HG03442 (cell line): ENCODE measurements at regions not wholly inside any gene's neighbourhood (a gene's known extent, or its start where the extent isn't known, plus 50 kb on each side); places are given as distances from the start of the nearest gene placed in this dataset.

ENCODE experiments used
- ATAC-seq: cut with Tn5 transposase; IDR thresholded peaks from one replicate; pipeline ENCODE4 v1.9.1; 2021; ENCODE audit warnings: mild to moderate bottlenecking, moderate library complexity; ENCODE audit not compliant: unreplicated experiment

DNA sequence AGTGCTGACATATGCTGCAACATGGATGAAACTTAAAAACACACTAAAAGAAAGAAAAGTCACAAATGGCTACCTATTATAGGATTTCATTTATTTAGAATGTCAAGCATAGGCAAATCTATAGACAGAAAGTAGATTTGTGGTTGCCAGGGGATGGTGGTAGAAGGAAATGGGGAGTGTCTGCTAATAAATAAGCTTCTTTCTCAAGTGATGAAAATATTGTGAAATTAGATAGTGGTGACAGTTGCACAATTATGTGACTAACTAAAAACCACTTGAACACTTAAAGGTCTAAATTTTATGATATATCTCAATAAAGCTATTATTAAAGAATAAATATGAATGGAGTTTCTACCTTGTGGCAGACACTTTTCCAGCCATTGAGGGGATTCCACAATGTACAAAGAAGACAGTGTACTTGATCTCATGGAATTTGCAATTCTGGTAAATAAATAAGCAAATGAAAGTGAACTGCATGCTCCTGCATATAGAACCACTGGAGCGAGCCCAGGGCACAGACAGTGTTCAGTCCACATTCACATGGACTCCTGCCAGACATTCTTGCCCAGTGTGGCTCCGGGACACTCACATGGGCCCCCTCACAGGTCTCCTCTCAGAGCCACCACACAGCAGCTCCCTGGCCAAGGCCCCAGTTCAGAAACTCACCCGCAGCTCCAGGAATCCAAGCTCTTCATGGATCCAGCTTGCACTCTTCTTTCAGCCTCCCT, 107.1 kb upstream of the ARID2 start:
- no peak for ATAC-seq

DNA sequence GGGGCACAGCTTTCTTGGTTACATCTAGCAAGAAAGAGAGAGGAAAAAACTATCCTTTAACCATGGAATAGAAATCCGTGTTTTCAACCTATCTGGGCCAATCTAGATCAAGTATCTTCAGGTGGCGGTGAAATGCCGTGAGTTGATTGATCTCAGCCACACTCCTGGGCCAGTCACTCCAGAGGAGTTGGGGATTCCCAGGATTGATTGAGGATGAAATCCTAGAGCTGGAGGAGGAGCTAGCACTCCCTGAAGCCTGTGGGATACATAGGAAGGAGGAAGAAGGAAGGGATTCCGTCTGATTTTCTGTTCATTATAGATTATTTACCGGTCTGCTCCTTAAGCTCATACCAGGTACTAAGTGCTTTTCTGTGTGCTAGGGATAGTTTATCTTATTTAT, 106.3 kb upstream of the ARID2 start:
- no peak for ATAC-seq

DNA sequence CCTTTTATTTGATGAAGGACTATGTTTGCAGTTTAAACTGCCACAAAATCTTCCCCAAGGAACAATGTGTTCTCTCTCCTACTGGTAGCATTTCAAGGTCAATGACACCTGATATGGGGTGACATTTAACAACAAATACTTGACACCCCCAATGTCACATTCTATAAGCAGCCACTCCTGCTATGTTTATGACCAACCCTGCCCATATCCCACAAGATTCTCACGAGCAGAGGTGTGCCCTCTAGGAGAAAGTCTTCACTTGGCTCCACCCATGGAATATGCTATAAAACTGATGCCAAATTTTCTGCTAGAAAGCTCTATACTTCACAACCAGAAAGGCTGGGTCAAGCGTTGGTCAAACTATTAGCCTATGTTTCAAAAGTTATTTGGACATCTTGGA, 105.6 kb upstream of the ARID2 start:
- ATAC-seq: no peak

DNA sequence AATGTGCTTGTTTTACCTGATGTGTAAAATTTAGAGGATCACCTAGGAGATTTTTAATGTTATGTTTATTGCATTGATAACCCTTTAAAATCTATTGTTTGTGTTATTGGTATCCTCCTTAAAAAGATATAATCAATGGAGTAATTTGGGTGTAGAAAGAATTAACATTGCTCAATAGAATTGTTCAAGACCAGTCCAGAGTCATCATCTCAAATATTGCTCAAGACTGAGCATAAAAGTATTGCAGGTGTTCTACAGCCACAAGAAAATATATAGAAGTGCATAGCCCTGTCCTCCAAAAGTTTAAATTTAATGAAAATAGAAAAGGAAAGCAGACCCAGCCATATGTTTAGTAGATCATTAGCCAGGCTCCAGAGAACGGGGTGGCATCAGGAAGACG, 102.5 kb upstream of the ARID2 start:
- no peak for ATAC-seq

DNA sequence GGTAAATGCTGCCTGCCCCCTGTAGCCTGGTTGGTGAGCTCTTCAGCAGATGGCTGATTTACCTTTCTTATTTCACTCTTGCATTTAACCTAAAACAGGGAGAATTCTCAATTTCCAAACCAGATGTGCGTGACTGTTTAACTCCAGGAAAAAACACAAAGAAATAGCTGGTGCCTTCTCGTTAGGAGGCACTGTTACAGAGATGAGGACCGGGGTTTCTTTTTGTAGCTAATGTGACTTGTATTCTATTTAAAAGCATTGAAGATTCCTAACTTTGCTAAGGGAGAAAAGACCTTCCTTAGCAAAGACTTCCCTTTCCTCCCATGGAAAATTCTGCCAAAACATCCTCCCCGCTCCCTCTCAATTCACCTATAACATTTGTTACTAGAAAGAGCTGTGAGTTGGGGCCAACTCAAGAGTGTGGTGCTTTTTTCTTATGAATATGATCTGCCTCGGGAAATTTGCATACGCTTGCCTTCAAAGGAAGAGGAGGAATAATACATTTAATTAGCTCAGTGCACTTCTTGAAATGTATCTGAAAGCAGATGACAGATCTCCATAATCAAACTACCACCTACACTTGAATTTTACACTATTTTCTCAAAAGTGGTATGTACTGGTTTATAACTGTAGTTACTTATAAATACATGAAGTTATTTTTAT, 102.0 kb upstream of the ARID2 start:
- no peak for ATAC-seq

DNA sequence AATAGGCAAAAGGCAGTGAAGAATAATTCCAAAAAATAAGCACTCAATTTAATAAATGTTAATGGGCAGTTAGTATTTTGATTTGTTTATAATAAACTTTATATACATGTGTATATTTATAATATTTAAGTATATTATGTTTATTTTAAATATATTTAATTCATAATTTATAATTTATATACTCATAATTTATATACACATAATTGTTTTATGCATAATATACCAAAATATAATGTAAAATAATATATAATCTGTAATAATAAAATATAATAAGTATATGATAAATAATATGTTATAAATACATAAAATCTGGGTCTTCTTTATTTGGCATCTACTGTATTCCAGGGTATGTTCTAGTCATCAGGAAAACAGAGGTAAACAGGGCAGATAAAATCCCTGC, 100.2 kb upstream of the ARID2 start:
- no peak for ATAC-seq

DNA sequence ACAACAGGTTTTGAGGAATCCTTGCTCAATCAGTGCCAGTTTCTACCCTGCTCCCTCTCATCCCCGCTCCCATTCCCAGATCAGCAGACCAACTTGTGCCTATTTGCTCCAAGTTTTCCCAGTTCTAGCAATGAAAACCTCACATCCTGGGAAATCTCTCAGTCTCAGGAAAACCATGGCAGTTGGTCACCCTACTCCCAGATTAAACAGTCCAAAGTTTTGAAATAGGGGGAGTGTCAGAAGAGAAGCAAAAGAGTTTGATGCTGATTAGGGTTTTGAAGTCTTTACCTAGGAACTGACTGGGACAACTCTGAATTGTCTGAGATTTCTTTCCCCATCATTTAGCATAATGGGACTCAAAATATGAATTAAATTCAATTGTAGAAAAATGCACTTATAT, 95.8 kb upstream of the ARID2 start:
- ATAC-seq: no peak

DNA sequence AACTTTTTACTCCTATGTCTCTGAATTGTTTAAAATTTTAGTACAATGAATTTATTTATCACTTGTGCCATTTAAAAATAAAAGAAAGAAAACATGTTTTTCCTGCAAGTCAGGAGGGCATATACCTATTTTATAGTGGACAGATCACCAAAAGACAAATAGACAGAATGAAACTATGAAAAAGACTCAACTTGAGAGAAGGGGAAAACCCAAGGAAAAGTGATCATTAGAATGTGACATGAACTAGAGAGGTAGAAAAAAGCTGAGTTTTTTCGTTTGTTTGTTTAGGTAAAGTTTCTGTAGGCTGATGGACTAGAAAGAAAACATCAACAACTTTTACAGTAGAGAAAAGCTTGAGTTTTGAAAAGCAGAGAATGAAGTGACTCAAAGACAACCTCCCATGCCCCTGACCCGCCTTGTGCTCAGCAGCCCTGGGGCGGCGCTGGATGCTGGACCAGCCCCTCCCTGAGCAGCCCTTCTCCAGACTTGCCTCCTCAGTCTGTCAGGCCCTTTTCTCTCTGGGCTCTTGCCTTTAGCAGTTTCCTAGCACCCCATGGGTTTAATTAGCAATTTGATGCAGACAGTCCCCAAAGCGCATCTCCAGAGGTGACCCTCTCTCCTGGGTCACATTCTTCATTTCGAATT, 95.1 kb upstream of the ARID2 start:
- peak; percentile 66 for ATAC-seq

DNA sequence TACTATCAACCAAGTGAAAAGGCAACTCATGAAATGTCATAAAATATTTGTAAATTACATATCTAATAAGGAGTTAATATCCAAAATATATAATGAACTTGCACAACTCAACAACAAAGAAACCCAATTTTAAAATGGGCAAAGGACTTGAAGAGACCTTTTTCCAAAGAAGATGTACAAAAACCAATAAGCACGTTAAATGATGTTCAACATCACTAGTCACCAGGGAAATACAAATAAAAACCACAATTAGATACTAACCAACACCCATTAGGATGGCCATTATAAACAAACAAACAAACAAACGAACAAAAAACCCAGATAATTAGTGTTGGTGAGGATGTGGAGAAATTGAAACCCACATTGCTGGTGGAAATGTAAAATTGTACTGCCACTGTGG, 92.3 kb upstream of the ARID2 start:
- ATAC-seq: no peak

DNA sequence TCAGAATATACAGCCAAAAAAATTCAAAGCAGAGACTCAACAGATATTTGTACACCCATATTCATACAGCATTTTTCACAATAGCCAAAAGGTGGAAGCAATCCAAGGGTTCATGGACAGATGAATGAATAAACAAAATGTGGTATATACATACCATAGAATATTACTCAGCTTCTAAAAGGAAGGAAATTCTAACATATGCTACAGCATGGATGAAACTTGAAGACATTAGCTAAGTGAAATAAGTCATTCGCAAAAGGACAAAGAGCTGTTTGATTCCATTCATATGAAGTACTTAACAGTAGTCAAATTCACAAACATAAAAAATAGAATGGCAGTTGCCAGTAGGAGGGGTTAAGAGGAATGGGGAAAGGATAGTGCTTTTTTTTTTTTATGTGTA, 91.8 kb upstream of the ARID2 start:
- no peak for ATAC-seq

DNA sequence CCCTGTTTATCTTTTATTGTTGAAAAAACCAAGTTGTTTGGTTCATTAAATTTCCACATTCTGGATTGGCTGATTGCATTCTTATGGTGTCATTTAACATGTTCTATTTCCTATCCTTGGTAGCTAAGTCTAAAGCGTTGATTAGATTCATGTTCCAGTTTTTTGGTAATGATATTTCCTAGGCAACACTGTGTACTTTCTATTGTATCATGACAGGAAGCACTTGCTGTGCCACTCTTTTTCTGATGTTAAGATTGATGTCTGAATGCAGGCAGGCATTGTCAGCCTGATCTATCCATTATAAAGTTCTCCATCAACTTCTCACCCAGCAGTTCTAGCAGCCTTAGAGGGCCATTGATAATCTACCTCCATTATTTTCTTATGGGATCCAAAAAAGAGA, 91.1 kb upstream of the ARID2 start:
- no peak for ATAC-seq

DNA sequence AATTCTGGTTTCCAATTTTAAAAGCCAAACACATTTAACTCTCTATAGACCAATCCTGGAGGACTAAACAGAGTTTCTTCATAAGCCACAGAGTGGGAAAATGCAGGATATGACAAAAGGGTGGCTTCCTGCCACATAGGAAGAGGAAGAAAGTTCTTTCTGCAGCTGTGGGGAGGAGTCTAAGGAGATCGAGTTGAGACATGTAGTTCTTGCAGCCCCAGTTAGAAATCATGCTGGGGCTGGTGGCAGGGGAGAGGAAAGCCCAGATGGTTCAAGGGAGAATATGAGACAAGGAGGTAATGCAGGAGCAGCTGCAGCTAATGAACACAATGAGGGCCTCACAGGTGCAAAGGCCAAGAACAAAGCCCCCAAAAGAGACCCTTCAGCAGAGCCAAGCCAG, 85.0 kb upstream of the ARID2 start:
- no peak for ATAC-seq

DNA sequence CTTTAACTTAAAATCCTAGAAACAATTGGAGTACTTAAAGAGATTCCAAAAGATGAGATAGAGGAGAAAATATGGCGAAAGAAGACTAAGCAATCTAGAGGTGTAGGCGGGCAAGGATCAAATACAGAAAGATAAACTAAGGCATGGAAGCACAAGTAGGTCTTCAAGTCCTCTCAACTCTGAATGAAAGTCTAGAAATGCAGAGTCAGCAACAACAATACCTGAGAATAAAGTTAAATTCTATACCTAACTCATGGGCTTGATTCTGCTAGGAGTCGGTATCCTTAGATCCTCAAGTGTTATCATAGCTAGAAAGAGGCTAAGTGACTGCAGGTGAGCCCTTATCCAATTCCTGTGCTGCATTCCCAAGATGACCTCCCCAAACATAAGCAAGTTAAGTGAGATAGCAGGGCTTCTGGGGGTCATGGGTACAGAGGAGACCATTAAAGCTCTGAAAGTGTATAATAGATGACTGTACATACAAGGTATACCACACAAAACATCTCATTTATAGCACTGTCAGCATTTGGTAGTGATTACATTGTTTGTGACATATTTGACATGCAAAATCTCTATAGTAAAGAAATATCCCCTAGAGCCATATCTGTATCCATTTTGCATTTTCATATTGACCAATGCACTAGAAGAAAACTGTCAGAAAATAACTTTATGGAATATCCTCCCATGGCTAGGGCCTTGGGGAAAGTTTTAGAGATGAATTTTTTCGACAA, 82.5 kb upstream of the ARID2 start:
- no peak for ATAC-seq

DNA sequence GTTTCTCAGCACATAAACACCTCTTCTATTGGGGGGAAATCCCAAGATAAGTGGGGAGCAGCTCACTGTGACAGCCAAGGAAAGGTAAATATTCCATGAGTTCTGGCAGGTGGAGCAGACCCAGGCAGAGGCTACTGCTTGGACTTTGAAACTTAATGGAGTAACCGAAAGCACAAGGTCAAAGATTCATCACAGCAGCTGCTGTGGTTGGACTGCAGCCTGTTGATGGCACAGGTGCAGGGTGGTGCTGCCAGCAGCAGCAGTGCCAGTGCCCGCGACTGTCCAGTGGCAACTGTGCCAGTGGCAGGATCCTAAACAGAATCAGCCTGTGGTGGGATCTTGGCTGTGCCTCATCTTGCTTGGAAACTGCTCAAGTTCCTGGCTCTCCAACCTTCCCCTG, 81.4 kb upstream of the ARID2 start:
- no peak for ATAC-seq

DNA sequence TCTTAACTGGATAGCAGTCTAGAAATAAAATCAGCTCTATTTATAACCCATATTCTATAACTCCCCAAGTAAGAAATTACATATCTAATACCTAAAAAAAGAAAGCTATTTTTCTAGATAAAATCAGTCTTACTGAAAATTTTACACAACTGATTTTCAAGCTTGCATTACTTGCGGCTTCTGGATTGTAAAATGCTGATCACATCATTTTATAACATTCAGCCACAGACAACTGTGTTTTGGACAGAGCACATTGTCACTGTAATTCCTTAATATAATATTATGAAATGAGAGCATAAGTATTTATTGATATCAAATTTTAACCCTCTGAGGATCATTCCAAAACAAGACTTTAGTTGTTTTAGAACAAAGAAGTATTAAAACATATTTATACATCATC, 78.5 kb upstream of the ARID2 start:
- ATAC-seq: no peak

DNA sequence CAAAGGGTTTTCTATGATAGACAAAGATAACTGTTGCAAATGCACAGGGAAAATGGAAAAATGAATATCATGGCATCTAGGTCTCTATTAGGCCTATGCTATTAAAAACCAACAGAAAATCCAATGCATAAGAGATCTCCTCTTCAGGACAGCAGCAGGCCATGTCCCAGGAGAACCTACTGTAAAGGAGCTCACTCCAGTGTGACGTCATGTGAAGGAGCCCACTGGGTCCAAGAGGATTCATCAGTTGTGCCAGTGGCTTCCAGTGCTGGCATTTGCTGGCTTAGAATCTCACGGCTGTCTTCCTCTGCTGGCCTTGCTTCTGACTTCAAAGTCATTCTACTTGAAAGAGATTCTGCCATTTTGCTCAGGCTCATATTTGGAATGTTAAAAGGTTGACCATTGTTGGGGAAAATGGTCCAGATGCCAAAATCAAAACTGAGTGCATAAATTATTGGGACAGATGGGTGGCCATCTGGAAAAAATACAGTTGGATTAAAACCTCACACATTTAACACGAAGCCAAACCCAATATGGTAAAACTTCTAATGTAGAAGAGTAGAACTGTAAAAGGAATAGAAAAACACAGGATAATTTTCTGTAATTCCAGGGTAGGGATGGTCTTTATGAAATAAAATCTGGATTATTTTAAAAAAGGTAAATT, 75.4 kb upstream of the ARID2 start:
- no peak for ATAC-seq

DNA sequence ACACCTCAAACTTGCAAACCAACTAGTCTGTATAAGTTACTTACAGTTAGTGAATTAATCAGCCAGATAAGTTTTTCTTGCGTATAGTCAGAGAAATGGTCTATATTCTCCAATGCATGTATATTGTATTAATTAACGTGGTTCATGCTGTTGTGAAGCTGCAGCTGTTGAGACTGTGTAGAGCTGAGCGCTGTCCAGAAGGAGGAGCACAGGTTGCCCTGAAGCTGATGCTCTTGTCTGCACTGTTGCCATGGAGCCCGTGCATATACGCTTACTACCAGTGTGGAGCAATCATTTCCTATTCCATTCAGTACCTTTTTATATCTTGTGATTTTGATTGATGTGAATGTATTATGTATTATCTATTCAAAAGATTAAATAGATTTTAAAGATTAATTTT, 74.3 kb upstream of the ARID2 start:
- ATAC-seq: no peak

DNA sequence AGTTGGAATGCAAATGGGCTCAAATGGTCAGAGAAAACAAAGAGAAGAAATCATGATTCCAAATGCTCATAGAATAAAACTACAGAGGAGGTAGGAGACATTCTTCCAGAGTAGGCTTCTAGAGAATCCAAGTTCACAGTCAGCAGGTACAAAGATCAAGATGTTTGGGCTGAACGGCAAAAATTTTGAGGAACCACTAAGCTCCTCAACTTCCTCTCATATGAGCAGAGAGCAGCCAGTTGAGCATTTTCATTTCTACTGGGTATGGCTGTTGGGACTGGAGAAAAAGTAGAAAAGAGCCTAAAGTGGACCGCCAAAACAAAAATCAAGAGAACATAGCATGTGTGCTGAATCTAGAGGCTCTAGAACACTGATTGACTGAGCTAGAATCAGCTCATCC, 73.8 kb upstream of the ARID2 start:
- ATAC-seq: no peak

DNA sequence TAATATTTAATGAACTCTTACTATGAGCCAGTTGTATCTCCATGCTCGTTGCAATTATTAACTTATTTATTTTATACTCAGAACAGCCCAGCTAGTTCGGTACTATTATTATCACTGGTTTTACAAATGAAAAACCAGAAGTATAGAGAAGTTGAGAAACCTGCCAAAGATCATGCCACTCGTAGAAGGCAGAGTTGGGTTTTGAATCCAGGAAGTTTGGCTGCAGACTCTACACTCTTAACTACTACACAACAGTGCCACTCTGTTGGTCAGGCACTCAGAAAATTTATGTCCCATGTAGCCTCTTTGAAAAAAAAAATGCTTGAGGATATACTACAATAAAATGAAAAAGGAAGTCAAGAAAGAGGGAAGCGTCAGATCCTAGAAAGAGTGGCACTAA, 71.5 kb upstream of the ARID2 start:
- no peak for ATAC-seq

DNA sequence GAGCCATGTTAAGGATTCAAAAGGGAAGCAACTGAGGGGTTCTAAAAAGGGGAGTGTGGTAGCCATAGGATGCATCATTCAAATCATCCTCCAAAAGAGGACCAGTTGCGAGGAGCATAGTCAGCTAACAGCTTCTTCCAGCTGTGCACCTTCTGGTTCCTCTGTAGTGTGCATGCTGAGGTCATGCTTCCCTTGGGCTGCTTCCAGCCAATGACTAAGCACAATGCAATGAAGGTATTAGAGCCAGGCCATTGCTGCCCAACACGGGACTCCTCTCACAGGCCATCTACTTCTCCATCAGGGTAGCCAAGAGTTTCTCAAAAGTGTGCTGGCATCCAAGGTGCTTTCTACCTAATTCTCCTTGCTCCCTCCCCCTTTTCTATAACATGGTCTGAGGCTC, 69.2 kb upstream of the ARID2 start:
- ATAC-seq: no peak

DNA sequence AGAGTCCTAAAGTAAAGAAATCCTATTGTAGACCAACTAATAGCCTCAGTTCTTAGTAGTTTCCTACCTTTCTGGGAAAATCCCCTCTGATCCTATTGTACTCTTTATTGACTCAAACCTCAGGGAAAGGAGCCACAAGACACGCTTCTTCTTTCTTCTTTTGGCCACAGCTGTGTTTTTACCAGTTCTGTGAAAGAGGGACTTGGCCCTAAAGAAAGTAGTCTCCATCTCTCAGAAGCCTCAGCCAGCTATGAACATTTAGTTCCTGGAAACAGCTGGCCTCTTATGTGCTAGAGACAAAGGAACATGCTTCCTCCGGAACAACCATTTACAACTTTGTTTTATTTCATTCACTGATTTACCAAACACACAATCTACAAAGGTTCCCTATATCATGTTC, 66.1 kb upstream of the ARID2 start:
- no peak for ATAC-seq
